ENCODE measurements at regions not wholly inside any gene's neighbourhood (a gene's known extent, or its start where the extent isn't known, plus 50 kb on each side); places are given as distances from the start of the nearest gene placed in this dataset.
"Not testable (repeated sequence)": the region's sequence is repeated elsewhere in the genome, so short reads cannot be mapped to it uniquely, and the experiment has no call there.

GRCh38 chr4:33772582-33772981 lies 2471.7 kb downstream of the ARAP2 start:
- no peak for DNase-seq (ENCODE audit: low spot score)

GRCh38 chr4:33780952-33781791 lies 2463.1 kb downstream of the ARAP2 start:
- DNase-seq (ENCODE audit: low spot score), result no peak

- no peak for DNase-seq (ENCODE audit: low spot score)
Measured at GRCh38 chr4:33785843-33786242, 2458.5 kb downstream of the ARAP2 start.

- no peak for DNase-seq (ENCODE audit: low spot score)
Measured at GRCh38 chr4:33802578-33802977, 2441.7 kb downstream of the ARAP2 start.

- DNase-seq (ENCODE audit: low spot score), result no peak
Measured at GRCh38 chr4:33825685-33826084, 2418.6 kb downstream of the ARAP2 start.

GRCh38 chr4:33829356-33829755 lies 2415.0 kb downstream of the ARAP2 start:
- not testable (repeated sequence) for DNase-seq (ENCODE audit: low spot score)

- no peak for DNase-seq (ENCODE audit: low spot score)
Measured at GRCh38 chr4:33831442-33832066, 2412.8 kb downstream of the ARAP2 start.

- DNase-seq (ENCODE audit: low spot score), result not testable (repeated sequence)
Measured at GRCh38 chr4:33835764-33836163, 2408.6 kb downstream of the ARAP2 start.

GRCh38 chr4:33837043-33837838 lies 2407.1 kb downstream of the ARAP2 start:
- DNase-seq (ENCODE audit: low spot score), result no peak

- DNase-seq (ENCODE audit: low spot score), result no peak
Measured at GRCh38 chr4:33841120-33841519, 2403.2 kb downstream of the ARAP2 start.

- no peak for DNase-seq (ENCODE audit: low spot score)
Measured at GRCh38 chr4:33850371-33850902, 2393.9 kb downstream of the ARAP2 start.

GRCh38 chr4:33853670-33854069 lies 2390.6 kb downstream of the ARAP2 start:
- DNase-seq (ENCODE audit: low spot score), result not testable (repeated sequence)

- DNase-seq (ENCODE audit: low spot score), result no peak
Measured at GRCh38 chr4:33864290-33864859, 2379.9 kb downstream of the ARAP2 start.

- no peak for DNase-seq (ENCODE audit: low spot score)
Measured at GRCh38 chr4:33873791-33874190, 2370.5 kb downstream of the ARAP2 start.

- no peak for DNase-seq (ENCODE audit: low spot score)
Measured at GRCh38 chr4:33878710-33879109, 2365.6 kb downstream of the ARAP2 start.

GRCh38 chr4:33881176-33881575 lies 2363.1 kb downstream of the ARAP2 start:
- no peak for DNase-seq (ENCODE audit: low spot score)

- no peak for DNase-seq (ENCODE audit: low spot score)
Measured at GRCh38 chr4:33882246-33882990, 2361.9 kb downstream of the ARAP2 start.

- no peak for DNase-seq (ENCODE audit: low spot score)
Measured at GRCh38 chr4:33883111-33883510, 2361.2 kb downstream of the ARAP2 start.

- no peak for DNase-seq (ENCODE audit: low spot score)
Measured at GRCh38 chr4:33886356-33886755, 2358.0 kb downstream of the ARAP2 start.

- DNase-seq (ENCODE audit: low spot score), result no peak
Measured at GRCh38 chr4:33890841-33891240, 2353.5 kb downstream of the ARAP2 start.

GRCh38 chr4:33911959-33912358 lies 2332.4 kb downstream of the ARAP2 start:
- no peak for DNase-seq (ENCODE audit: low spot score)
